ENCODE measurements at regions not wholly inside any gene's neighbourhood (a gene's known extent, or its start where the extent isn't known, plus 50 kb on each side); places are given as distances from the start of the nearest gene placed in this dataset.

- H3K79me2 ChIP-seq (ENCODE audit: control insufficient read depth, insufficient read depth, low read length), result no peaks in the 10 kb centered on the region
- in situ Hi-C loops (cut with MboI), result no loop called here
- H3K27me3 ChIP-seq (replicated peaks in 1 of 2; ENCODE audit: control insufficient read depth in 2 of 2, insufficient read depth in 2 of 2, low read length in 1 of 2), result no peaks in the 10 kb centered on the region
- RAD21 ChIA-PET (ENCODE audit: unreplicated experiment), result no interaction called here
- no TSS peak for BruUV-seq (replicated peaks)
- no peak overlapping the region for H3K27ac ChIP-seq (ENCODE audit: control insufficient read depth, insufficient read depth)
- H3K4me3 ChIP-seq, result no peak overlapping the region
- H3K4me2 ChIP-seq (ENCODE audit: control insufficient read depth, insufficient read depth), result no peak overlapping the region
- POLR2A ChIA-PET, result no interaction called here
- 15% methylated on average over 6 of the region's 6 CpGs for WGBS (ENCODE audit: insufficient coverage, insufficient replicate concordance, low lambda C conversion rate, missing lambda C conversion rate)
- SMC1A ChIA-PET (ENCODE audit: uncharacterized antibody, unreplicated experiment), result interaction anchor here (1.1 to 1.3 kb wide), 3 partner anchors 11 to 25 kb away, joined by 3 to 4 read pairs (median 3); no protein-coding TSS in a partner anchor
- H3K4me1 ChIP-seq (ENCODE audit: control insufficient read depth, insufficient read depth, low read length), result no peaks in the 10 kb centered on the region
- DNase-seq (ENCODE audit: low read depth, low spot score) (no peak), ATAC-seq (no peak), FAIRE-seq (no peak)
- TF ChIP-seq, protein P1, sequence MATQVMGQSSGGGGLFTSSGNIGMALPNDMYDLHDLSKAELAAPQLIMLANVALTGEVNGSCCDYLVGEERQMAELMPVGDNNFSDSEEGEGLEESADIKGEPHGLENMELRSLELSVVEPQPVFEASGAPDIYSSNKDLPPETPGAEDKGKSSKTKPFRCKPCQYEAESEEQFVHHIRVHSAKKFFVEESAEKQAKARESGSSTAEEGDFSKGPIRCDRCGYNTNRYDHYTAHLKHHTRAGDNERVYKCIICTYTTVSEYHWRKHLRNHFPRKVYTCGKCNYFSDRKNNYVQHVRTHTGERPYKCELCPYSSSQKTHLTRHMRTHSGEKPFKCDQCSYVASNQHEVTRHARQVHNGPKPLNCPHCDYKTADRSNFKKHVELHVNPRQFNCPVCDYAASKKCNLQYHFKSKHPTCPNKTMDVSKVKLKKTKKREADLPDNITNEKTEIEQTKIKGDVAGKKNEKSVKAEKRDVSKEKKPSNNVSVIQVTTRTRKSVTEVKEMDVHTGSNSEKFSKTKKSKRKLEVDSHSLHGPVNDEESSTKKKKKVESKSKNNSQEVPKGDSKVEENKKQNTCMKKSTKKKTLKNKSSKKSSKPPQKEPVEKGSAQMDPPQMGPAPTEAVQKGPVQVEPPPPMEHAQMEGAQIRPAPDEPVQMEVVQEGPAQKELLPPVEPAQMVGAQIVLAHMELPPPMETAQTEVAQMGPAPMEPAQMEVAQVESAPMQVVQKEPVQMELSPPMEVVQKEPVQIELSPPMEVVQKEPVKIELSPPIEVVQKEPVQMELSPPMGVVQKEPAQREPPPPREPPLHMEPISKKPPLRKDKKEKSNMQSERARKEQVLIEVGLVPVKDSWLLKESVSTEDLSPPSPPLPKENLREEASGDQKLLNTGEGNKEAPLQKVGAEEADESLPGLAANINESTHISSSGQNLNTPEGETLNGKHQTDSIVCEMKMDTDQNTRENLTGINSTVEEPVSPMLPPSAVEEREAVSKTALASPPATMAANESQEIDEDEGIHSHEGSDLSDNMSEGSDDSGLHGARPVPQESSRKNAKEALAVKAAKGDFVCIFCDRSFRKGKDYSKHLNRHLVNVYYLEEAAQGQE (IDR thresholded peaks at IDR 0.05; ENCODE audit: low read depth, low read length), result no peak
- TF ChIP-seq, protein P2, sequence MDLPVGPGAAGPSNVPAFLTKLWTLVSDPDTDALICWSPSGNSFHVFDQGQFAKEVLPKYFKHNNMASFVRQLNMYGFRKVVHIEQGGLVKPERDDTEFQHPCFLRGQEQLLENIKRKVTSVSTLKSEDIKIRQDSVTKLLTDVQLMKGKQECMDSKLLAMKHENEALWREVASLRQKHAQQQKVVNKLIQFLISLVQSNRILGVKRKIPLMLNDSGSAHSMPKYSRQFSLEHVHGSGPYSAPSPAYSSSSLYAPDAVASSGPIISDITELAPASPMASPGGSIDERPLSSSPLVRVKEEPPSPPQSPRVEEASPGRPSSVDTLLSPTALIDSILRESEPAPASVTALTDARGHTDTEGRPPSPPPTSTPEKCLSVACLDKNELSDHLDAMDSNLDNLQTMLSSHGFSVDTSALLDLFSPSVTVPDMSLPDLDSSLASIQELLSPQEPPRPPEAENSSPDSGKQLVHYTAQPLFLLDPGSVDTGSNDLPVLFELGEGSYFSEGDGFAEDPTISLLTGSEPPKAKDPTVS (IDR thresholded peaks at IDR 0.05; ENCODE audit: low read depth, low read length), result no peak
- TF ChIP-seq ELK1 (IDR thresholded peaks at IDR 0.05; ENCODE audit: low read depth, low read length), result no peak
- no peak for TF ChIP-seq HDAC6 (IDR thresholded peaks at IDR 0.05; ENCODE audit: unreplicated experiment)
- TF ChIP-seq SP1 (IDR thresholded peaks at IDR 0.05; ENCODE audit: low read depth, low read length), result no peak
- no peak for TF ChIP-seq TCF7 (IDR thresholded peaks at IDR 0.05; ENCODE audit: borderline replicate concordance)
- no peak for TF ChIP-seq SREBF1 (IDR thresholded peaks at IDR 0.05; ENCODE audit: low read length)
- no peak for TF ChIP-seq NFYB (IDR thresholded peaks at IDR 0.05; ENCODE audit: insufficient read depth, low read depth, low read length)
- TF ChIP-seq E2F4 (IDR thresholded peaks at IDR 0.05; ENCODE audit: low read depth, low read length), result no peak
- TF ChIP-seq, protein P3, sequence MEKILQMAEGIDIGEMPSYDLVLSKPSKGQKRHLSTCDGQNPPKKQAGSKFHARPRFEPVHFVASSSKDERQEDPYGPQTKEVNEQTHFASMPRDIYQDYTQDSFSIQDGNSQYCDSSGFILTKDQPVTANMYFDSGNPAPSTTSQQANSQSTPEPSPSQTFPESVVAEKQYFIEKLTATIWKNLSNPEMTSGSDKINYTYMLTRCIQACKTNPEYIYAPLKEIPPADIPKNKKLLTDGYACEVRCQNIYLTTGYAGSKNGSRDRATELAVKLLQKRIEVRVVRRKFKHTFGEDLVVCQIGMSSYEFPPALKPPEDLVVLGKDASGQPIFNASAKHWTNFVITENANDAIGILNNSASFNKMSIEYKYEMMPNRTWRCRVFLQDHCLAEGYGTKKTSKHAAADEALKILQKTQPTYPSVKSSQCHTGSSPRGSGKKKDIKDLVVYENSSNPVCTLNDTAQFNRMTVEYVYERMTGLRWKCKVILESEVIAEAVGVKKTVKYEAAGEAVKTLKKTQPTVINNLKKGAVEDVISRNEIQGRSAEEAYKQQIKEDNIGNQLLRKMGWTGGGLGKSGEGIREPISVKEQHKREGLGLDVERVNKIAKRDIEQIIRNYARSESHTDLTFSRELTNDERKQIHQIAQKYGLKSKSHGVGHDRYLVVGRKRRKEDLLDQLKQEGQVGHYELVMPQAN (conservative IDR thresholded peaks at IDR 0.05), result no peak
- no peak for TF ChIP-seq FOXM1 (IDR thresholded peaks at IDR 0.05; ENCODE audit: low read depth, low read length)
- TF ChIP-seq CREB1 (IDR thresholded peaks at IDR 0.05; ENCODE audit: low read depth), result no peak
- intact Hi-C loops (cut with micrococcal nuclease; ENCODE audit: unreplicated experiment), result no loop called here
- H3K9ac ChIP-seq (ENCODE audit: control insufficient read depth, insufficient read depth, low read length), result no peak overlapping the region
- H3K9me3 ChIP-seq (replicated peaks; ENCODE audit: control insufficient read depth, insufficient read depth, low read length), result no peaks in the 10 kb centered on the region
- H2AFZ ChIP-seq (ENCODE audit: control insufficient read depth, low read depth, low read length), result no peak overlapping the region
- no peaks in the 10 kb centered on the region for H4K20me1 ChIP-seq (ENCODE audit: control insufficient read depth, insufficient read depth)
- no peaks in the 10 kb centered on the region for H3K36me3 ChIP-seq (ENCODE audit: control insufficient read depth in 2 of 2, insufficient read depth in 2 of 2, low read length in 1 of 2)
- CTCF ChIA-PET, result no interaction called here
Measured at GRCh38 chr4:179151770-179152169, 1709.5 kb upstream of the AGA start.

Data from GM12878 (cell line).